ENCODE measurements at regions not wholly inside any gene's neighbourhood (a gene's known extent, or its start where the extent isn't known, plus 50 kb on each side); places are given as distances from the start of the nearest gene placed in this dataset.

GRCh38 chr5:152987131-152987530 is 503.3 kb upstream of the GRIA1 start:
- in situ Hi-C loops (cut with HindIII; ENCODE audit: low sequenced_read_pairs), result no loop called here

DNA sequence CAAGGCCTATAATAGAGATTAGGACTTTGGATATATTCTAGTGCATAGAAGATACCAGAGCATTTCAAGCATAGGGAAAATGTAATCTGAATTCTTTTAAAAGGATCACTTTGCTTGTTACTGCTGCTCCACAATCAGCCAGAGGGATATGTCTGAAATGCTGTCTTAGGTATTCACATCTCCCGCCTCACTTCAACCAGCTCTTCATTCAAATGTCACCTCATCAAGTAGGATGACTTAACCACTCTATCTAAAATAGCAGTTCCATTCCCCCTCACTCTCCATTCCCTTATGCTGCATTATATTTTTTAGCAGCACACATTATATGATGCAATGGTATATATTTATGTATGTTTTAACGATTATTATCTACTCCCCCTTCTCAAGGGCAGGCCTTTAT is 500.3 kb upstream of the GRIA1 start:
- in situ Hi-C loops (cut with HindIII; ENCODE audit: low sequenced_read_pairs), result no loop called here

GRCh38 chr5:152990649-152991048 is 499.8 kb upstream of the GRIA1 start:
- in situ Hi-C loops (cut with HindIII; ENCODE audit: low sequenced_read_pairs), result no loop called here

DNA sequence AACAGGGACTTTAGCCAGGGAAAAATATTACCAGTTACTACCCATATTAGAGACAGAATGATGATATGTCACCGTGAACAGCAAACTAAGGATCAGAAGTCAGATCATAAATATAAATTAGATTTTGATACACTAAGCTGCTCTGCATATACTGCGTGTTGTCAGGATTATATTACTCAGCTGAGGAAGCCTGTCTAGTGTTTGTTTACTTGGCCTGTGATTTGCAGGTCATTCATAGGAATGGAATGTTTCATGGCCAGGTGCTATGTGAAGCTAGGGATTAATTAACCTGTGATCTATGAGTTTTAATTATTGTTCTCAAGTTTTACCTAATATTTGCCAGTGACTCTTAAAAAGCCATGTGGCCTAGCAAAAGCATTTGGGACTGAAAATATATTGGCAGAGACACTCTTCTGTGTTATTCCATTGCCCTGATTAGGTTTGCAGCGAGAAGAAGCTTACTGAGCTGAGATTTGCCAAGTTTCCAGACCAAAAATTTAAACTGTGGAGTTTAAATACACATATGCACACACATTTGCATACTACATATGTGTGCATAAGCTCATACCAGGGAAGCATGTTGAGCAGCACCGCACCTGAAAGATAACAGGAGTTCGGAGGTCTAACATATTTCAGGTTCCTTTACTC is 496.3 kb upstream of the GRIA1 start:
- in situ Hi-C loops (cut with HindIII; ENCODE audit: low sequenced_read_pairs), result no loop called here

DNA sequence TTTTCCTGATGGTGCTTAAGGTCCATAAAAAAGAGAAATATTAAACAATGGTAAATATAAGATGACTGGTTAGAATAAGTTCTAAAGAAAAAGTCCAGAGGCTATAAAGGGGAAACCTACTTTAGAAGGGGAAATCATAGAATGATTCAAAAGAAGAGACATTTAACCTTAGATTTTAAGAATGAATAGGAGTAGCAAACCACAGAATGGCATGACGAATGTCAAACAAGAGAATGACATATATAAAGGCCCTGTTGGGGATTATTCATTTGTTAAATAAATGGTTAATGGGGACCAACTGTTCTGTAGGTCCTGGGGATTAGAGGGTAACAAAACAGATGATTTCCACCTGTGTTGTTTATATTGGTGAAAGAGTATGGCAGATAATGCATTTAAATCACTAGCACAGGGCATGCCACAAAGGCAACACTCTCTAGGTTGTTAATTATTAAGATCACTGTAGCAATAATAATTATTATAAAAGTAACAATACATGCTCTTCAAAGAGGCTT is 495.2 kb upstream of the GRIA1 start:
- in situ Hi-C loops (cut with HindIII; ENCODE audit: low sequenced_read_pairs), result no loop called here

GRCh38 chr5:153005711-153006110 is 484.8 kb upstream of the GRIA1 start:
- in situ Hi-C loops (cut with HindIII; ENCODE audit: low sequenced_read_pairs), result no loop called here

- in situ Hi-C loops (cut with HindIII; ENCODE audit: low sequenced_read_pairs), result no loop called here
These were observed 483.8 kb upstream of the GRIA1 start for GRCh38 chr5:153006681-153007080.

- in situ Hi-C loops (cut with HindIII; ENCODE audit: low sequenced_read_pairs), result no loop called here
These were observed 476.3 kb upstream of the GRIA1 start for GRCh38 chr5:153014194-153014593.

DNA sequence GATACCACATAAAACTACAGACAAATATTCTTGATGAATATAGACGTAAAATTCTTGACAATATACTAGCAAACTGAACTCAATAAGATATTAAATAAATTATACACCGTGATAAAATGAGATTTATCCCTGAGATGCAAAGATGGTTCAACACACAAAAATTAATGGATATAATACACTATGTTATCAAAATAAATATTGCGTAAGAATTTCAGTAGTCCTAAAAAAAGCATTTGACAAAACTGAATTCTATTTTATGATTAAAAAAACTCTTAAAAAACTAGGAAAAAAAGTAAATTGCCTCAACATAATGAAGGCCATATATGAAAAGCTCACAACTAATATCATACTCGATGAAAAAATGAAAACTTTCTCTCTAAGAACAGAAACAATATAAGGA is 472.3 kb upstream of the GRIA1 start:
- in situ Hi-C loops (cut with HindIII; ENCODE audit: low sequenced_read_pairs), result no loop called here

DNA sequence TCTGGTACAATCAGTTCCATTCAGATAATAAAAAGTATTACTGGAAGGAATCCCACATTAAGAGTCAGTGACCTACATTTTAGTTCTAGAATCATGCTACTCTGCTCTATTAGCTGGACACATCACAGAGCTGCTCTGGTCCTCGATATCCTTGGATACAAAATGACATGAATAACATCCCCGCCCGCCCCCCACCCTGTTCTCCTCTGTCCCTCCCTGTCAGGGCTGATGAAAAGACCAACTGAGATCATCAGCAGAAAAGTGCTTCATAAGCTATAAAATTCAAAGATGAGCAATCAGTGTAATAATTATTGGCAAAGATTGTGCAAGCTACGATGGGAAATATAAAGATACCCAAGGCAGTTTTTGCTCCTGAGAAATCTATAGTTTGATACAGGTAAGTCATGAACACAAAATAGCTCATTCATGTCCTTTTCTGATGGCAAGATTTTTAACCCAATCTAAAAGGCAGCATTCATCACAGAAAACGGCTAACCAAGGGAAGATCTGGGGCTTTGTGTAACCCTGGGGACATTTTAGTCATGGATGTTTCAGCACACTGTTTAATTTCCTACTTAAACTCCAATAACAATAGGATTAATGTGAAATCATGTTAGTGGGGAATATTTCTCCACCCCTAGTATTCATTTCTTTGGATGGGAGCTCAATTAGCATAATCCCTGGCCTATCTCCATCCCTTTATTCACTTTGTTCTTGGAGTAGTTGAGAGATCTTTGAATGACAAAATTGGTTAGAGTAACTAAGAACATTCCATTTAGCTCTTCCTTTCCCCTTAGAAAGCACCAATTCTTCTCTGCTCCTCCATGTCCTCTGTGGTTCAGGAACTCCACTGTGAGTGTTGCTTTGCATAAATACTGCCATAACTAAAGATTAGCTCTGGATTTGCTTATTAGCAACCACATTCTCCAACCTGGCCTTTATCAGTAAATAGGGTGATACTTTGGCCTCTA is 459.4 kb upstream of the GRIA1 start:
- in situ Hi-C loops (cut with HindIII; ENCODE audit: low sequenced_read_pairs), result no loop called here

DNA sequence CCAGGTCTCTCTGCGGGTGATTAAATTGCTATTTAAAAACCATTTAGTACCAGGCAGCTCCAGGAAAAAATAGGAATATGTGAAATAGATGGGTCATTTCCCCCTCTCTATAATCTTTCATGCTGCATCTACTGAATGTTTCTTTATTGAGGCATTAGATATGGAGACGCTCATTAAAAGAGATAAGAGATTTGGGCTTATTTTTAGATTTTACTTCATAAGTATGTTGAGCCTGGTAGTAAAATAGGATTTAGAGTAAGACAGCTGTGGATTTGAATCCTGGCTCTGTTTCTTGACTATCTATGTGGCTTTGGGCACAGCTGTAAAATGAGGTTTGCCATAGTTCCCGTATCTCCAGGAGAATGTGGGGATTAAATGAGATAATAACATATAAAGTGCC is 451.0 kb upstream of the GRIA1 start:
- in situ Hi-C loops (cut with HindIII; ENCODE audit: low sequenced_read_pairs), result no loop called here

DNA sequence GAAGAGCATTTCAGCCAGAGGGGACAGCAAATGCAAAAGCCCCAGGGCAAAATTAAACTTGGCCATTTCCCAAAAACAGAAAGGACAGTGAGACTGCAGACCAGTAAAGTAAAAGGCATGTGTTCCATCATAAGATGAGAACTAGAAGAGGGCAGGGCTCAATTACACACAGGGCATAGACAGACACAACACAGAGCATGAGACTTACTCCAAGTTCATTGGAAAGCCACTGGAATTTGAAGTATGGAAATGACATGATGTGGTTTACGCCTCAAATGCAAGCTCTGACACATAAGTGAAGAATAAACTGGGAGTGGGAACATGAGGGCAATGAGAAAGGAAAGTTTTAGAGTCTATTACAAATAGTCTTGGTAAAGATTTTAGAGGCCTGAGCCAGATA is 446.6 kb upstream of the GRIA1 start:
- in situ Hi-C loops (cut with HindIII; ENCODE audit: low sequenced_read_pairs), result no loop called here

DNA sequence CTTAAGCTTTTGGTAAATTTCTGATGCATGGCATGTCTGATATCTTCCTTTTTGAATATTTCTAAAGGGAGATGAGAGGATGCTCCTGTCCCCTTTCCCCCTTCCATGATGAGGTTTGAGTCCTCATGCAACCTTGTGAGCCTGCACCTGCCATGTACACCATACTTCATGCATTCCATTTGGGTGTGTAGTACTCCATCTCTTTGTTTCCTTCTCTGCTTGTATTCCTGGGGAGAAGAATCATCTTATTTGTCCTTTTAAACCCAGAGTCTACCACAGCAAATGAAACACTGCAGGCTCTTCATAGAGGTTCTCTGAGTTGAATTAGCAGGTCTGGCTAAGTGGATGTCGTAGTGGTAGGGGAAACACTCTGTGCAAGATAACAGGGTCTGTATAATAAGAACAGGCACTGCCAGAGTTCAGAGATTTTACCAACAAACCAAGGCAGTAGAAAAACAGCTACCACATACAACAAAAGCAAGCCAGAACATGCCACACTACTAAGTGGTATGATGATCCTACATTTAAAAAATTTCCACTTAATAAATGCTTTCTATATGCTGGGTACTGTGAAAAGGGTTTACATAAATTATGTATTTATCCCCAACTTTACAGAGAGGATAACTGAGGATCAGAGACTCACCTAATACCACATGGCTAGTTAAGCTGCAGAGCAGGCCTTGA is 439.8 kb upstream of the GRIA1 start:
- in situ Hi-C loops (cut with HindIII; ENCODE audit: low sequenced_read_pairs), result no loop called here

- in situ Hi-C loops (cut with HindIII; ENCODE audit: low sequenced_read_pairs), result no loop called here
These were observed 424.2 kb upstream of the GRIA1 start for GRCh38 chr5:153066281-153066680.

DNA sequence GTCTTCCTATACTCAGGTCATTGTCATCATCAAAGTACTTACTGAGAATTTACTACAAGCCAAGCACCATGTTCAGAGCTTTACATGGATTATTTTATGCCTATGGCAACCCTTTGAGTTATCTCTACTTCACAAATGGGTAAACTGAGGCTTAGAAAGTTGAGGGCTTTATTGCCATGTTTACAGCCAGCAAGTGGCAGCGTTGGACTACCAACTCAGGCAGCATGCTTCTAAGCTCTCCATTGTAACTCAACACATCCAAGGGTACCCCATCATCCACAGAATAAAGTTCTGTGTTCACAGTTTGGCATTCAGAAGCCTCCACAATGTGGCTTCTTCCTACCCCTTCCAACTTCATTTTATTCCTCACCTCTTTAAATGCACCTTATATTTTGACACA is 422.6 kb upstream of the GRIA1 start:
- in situ Hi-C loops (cut with HindIII; ENCODE audit: low sequenced_read_pairs), result no loop called here

DNA sequence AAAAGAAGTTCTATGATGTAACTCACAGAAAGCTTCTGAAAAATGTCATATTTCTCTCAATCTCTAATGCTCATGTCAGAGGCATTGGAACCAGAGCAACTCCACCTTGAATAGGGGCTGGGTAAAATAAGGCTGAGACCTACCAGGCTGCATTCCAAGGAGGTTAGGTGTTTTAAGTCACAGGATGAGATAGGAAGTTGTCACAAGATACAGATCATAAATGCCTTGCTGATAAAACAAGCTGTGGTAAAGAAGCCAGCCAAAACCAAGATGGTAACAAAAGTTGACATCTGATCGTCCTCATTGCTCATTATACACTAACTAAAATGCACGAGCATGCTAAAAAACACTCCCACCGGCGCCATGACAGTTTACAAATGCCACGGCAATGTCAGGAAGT is 411.1 kb upstream of the GRIA1 start:
- in situ Hi-C loops (cut with HindIII; ENCODE audit: low sequenced_read_pairs), result no loop called here

DNA sequence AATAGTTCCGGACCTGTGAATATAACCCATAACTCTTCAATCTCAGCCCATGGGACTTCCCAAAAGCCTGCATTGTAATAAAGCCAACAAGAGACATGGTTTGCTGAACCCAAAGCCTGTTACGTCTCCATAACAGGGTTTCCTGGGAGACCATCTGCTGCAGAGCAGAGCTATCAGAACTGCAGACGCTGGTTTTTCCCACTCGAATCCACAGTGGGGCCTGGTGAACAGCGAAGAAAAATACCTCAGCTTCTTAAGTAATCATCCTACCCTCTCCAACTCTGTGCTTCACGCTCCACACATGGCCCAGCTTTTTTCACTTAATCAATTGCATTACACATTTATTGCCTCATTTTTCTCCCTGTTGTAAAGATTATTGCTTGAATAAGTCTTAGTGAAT is 409.5 kb upstream of the GRIA1 start:
- in situ Hi-C loops (cut with HindIII; ENCODE audit: low sequenced_read_pairs), result no loop called here

- in situ Hi-C loops (cut with HindIII; ENCODE audit: low sequenced_read_pairs), result no loop called here
These were observed 409.1 kb upstream of the GRIA1 start for GRCh38 chr5:153081385-153081784.

DNA sequence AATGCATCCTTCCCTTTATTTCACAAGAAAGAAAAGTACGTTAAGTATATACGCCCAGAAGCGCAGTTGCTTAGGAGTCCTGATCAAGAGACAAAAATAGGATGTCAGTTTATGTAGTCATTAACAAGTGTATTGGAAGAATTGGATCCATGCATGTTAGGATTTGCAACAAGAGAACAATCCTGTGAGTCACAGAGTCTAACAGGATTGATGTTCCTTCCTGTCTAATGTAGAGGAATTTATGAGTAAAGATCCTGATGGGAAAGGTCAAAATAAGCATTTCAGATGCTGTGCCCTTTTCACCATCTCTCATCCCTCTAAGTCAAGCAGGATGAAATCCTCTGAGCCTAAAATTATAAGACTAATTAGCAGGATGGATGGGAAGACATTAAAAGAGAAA is 406.0 kb upstream of the GRIA1 start:
- in situ Hi-C loops (cut with HindIII; ENCODE audit: low sequenced_read_pairs), result no loop called here

DNA sequence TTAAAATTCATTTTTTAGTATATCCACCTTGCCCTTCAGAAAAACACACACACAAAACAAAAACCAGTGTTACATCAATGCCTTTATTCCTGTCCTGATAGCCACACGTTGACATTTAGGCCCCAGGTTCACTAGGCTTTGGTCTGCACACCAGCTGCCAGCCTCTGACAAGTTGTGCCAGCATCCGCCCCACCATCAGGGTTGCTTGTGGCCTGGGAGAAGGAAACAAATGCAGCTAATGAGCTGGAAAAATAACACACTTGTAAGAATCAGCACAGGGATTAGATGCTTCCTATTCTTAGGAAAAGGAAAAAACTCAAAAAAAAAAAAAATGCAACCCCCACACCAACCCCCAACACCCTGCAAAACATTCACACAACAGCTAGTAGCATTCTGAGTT is 404.0 kb upstream of the GRIA1 start:
- in situ Hi-C loops (cut with HindIII; ENCODE audit: low sequenced_read_pairs), result no loop called here

- in situ Hi-C loops (cut with HindIII; ENCODE audit: low sequenced_read_pairs), result no loop called here
These were observed 401.9 kb upstream of the GRIA1 start for GRCh38 chr5:153088538-153088937.

All from endothelial cell of hepatic sinusoid (primary cell).